ENCODE measurements at regions not wholly inside any gene's neighbourhood (a gene's known extent, or its start where the extent isn't known, plus 50 kb on each side); places are given as distances from the start of the nearest gene placed in this dataset.

GRCh38 chr2:120866483-120867140 lies 130.9 kb downstream of the GLI2 start:
- SMC1A ChIA-PET (ENCODE audit: uncharacterized antibody, unreplicated experiment): no interaction called here
- WGBS (ENCODE audit: insufficient coverage, insufficient replicate concordance, low lambda C conversion rate, missing lambda C conversion rate): 28% methylated on average over 14 of the region's 14 CpGs
- in situ Hi-C loops (cut with MboI): no loop called here
- POLR2A ChIA-PET: no interaction called here
- CTCF ChIA-PET: interaction anchor here (1.4 kb wide), 1 partner anchor 179 kb away, joined by 3 read pairs; no protein-coding TSS in a partner anchor
- Histone ChIP-seq H2AFZ (ENCODE audit: control insufficient read depth, low read depth, low read length) (no peak overlapping the region), H3K27ac (ENCODE audit: control insufficient read depth, insufficient read depth) (no peak overlapping the region), H3K79me2 (ENCODE audit: control insufficient read depth, insufficient read depth, low read length) (no peaks in the 10 kb centered on the region), H3K4me2 (ENCODE audit: control insufficient read depth, insufficient read depth) (no peak overlapping the region), H3K9ac (ENCODE audit: control insufficient read depth, insufficient read depth, low read length) (no peak overlapping the region), H3K27me3 (replicated peaks in 1 of 2; ENCODE audit: control insufficient read depth in 2 of 2, insufficient read depth in 2 of 2, low read length in 1 of 2) (peaks cover 5 to 6% of the 10 kb centered on the region in 2 experiments; a peak in 3 of 4 replicates), H3K9me3 (replicated peaks; ENCODE audit: control insufficient read depth, insufficient read depth, low read length) (no peaks in the 10 kb centered on the region), H3K4me3 (no peak overlapping the region), H4K20me1 (ENCODE audit: control insufficient read depth, insufficient read depth) (no peaks in the 10 kb centered on the region), H3K36me3 (ENCODE audit: control insufficient read depth in 2 of 2, insufficient read depth in 2 of 2, low read length in 1 of 2) (no peaks in the 10 kb centered on the region), H3K4me1 (ENCODE audit: control insufficient read depth, insufficient read depth, low read length) (no peaks in the 10 kb centered on the region)
- TF ChIP-seq HDGF (IDR thresholded peaks at IDR 0.05): no peak
- no peak for TF ChIP-seq ZBTB33 (IDR thresholded peaks at IDR 0.05)
- no peak for TF ChIP-seq ZNF217 (IDR thresholded peaks at IDR 0.05)
- no TSS peak for BruUV-seq (replicated peaks)
- no peak for ATAC-seq
- no peak for DNase-seq (ENCODE audit: low read depth, low spot score)
- RAD21 ChIA-PET (ENCODE audit: unreplicated experiment): no interaction called here
- FAIRE-seq: no peak
- intact Hi-C loops (cut with micrococcal nuclease; ENCODE audit: unreplicated experiment): no loop called here
